SKM-1 treated with dmso at 0.1 percent for 144 hours (cell line): ENCODE measurements at regions not wholly inside any gene's neighbourhood (a gene's known extent, or its start where the extent isn't known, plus 50 kb on each side); places are given as distances from the start of the nearest gene placed in this dataset.
"Not testable (repeated sequence)": the region's sequence is repeated elsewhere in the genome, so short reads cannot be mapped to it uniquely, and the experiment has no call there.

Experiments
- DNase-seq: peaks from one replicate; lab custom pipeline; 2025; ENCODE audit not compliant: unreplicated experiment; lab: John Stamatoyannopoulos, UW

GRCh38 chr10:100638969-100639368, 103.2 kb downstream of the HIF1AN start:
- not testable (repeated sequence) for DNase-seq

GRCh38 chr10:100642295-100642994, 102.9 kb upstream of the PAX2 start:
- no peak for DNase-seq

GRCh38 chr10:100645091-100645490, 100.3 kb upstream of the PAX2 start:
- DNase-seq = no peak

- DNase-seq = no peak
Measured at GRCh38 chr10:100645613-100646392, 99.6 kb upstream of the PAX2 start.

GRCh38 chr10:100647928-100648327, 97.5 kb upstream of the PAX2 start:
- no peak for DNase-seq

- no peak for DNase-seq
Measured at GRCh38 chr10:100650693-100651092, 94.7 kb upstream of the PAX2 start.

- not testable (repeated sequence) for DNase-seq
Measured at GRCh38 chr10:100651099-100651498, 94.3 kb upstream of the PAX2 start.

GRCh38 chr10:100651916-100652315, 93.5 kb upstream of the PAX2 start:
- no peak for DNase-seq

GRCh38 chr10:100652406-100653135, 92.8 kb upstream of the PAX2 start:
- DNase-seq = no peak

GRCh38 chr10:100653238-100653956, 92.0 kb upstream of the PAX2 start:
- DNase-seq = no peak

- no peak for DNase-seq
Measured at GRCh38 chr10:100653957-100654781, 91.2 kb upstream of the PAX2 start.

GRCh38 chr10:100654782-100655325, 90.5 kb upstream of the PAX2 start:
- DNase-seq = no peak

- DNase-seq = no peak
Measured at GRCh38 chr10:100655326-100655759, 90.0 kb upstream of the PAX2 start.

GRCh38 chr10:100655760-100656421, 89.5 kb upstream of the PAX2 start:
- DNase-seq = no peak

- DNase-seq = no peak
Measured at GRCh38 chr10:100656454-100656853, 88.9 kb upstream of the PAX2 start.

- no peak for DNase-seq
Measured at GRCh38 chr10:100658269-100658668, 87.1 kb upstream of the PAX2 start.

GRCh38 chr10:100659361-100660098, 85.9 kb upstream of the PAX2 start:
- no peak for DNase-seq

GRCh38 chr10:100660365-100660764, 85.0 kb upstream of the PAX2 start:
- DNase-seq = no peak

GRCh38 chr10:100660945-100661344, 84.4 kb upstream of the PAX2 start:
- no peak for DNase-seq
